ENCODE measurements at regions not wholly inside any gene's neighbourhood (a gene's known extent, or its start where the extent isn't known, plus 50 kb on each side); places are given as distances from the start of the nearest gene placed in this dataset.

GRCh38 chr13:86298725-86299124 lies 499.5 kb upstream of the SLITRK6 start:
- no peaks in the 10 kb centered on the region for H3K9me3 ChIP-seq
- DNase-seq = no peak
- 25 to 40% methylated on average over 3 of the region's 3 CpGs for WGBS, 2 donors (ENCODE audit: low coverage in 1 of 2)
- no peak overlapping the region for H3K4me3 ChIP-seq
- H3K4me1 ChIP-seq = no peaks in the 10 kb centered on the region
- H3K27me3 ChIP-seq = no peaks in the 10 kb centered on the region
- H3K36me3 ChIP-seq = no peaks in the 10 kb centered on the region
- no peak for TF ChIP-seq POLR2AphosphoS5 (IDR thresholded peaks at IDR 0.05)
- no peak for TF ChIP-seq POLR2A (IDR thresholded peaks at IDR 0.05)
- no peak for TF ChIP-seq EP300 (IDR thresholded peaks at IDR 0.05; ENCODE audit: low read depth)
- TF ChIP-seq CTCF (IDR thresholded peaks at IDR 0.05) = no peak
- H3K27ac ChIP-seq = no peak overlapping the region
- intact Hi-C loops (cut with DNase I; ENCODE audit: low total_unique reads) = no loop called here
- in situ Hi-C loops (cut with MboI; ENCODE audit: low pct_ligation_motif_present in 1 of 4, low pct_unique_long_range_greater_than_20kb in 1 of 4, low sequenced_read_pairs in 3 of 4) = no loop called here

DNA sequence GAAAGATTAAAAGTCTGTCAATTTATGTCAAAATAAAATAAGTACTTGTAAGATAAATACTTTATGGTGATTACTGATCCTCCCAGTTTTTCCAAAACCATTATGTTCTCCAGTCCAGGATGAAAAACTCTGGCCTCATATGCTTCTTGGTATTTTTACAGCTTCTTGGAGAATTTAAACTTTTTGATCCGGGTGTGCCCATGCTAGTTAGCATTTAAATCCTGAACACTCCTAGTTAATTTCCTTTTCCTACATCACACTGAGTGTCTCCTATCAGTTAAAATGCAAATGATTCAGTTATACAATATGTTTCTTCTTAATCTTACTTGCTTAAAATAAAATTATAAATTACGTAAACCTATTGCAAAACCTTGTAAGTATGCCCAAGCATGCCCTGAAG lies 499.9 kb upstream of the SLITRK6 start:
- 58 to 59% methylated on average over 2 of the region's 2 CpGs for WGBS, 2 donors (ENCODE audit: low coverage in 1 of 2)
- no peaks in the 10 kb centered on the region for H3K9me3 ChIP-seq
- H3K4me3 ChIP-seq = no peak overlapping the region
- TF ChIP-seq POLR2A (IDR thresholded peaks at IDR 0.05) = no peak
- TF ChIP-seq EP300 (IDR thresholded peaks at IDR 0.05; ENCODE audit: low read depth) = no peak
- TF ChIP-seq CTCF (IDR thresholded peaks at IDR 0.05) = no peak
- TF ChIP-seq POLR2AphosphoS5 (IDR thresholded peaks at IDR 0.05) = no peak
- no peak overlapping the region for H3K27ac ChIP-seq
- in situ Hi-C loops (cut with MboI; ENCODE audit: low pct_ligation_motif_present in 1 of 4, low pct_unique_long_range_greater_than_20kb in 1 of 4, low sequenced_read_pairs in 3 of 4) (no loop called here), intact Hi-C loops (cut with DNase I; ENCODE audit: low total_unique reads) (no loop called here)
- H3K36me3 ChIP-seq = no peaks in the 10 kb centered on the region
- H3K27me3 ChIP-seq = no peaks in the 10 kb centered on the region
- no peak for DNase-seq
- H3K4me1 ChIP-seq = no peaks in the 10 kb centered on the region

GRCh38 chr13:86309881-86310280 lies 510.7 kb upstream of the SLITRK6 start:
- H3K36me3 ChIP-seq = no peaks in the 10 kb centered on the region
- 70 to 73% methylated on average over 1 of the region's 1 CpG for WGBS, 2 donors (ENCODE audit: low coverage in 1 of 2)
- no peak overlapping the region for H3K4me3 ChIP-seq
- no peaks in the 10 kb centered on the region for H3K27me3 ChIP-seq
- no peak overlapping the region for H3K27ac ChIP-seq
- H3K9me3 ChIP-seq = no peaks in the 10 kb centered on the region
- DNase-seq = no peak
- in situ Hi-C loops (cut with MboI; ENCODE audit: low pct_ligation_motif_present in 1 of 4, low pct_unique_long_range_greater_than_20kb in 1 of 4, low sequenced_read_pairs in 3 of 4) = no loop called here
- TF ChIP-seq EP300 (IDR thresholded peaks at IDR 0.05; ENCODE audit: low read depth) = no peak
- TF ChIP-seq POLR2AphosphoS5 (IDR thresholded peaks at IDR 0.05) = no peak
- no peak for TF ChIP-seq POLR2A (IDR thresholded peaks at IDR 0.05)
- no peak for TF ChIP-seq CTCF (IDR thresholded peaks at IDR 0.05)
- intact Hi-C loops (cut with DNase I; ENCODE audit: low total_unique reads) = no loop called here
- no peaks in the 10 kb centered on the region for H3K4me1 ChIP-seq

DNA sequence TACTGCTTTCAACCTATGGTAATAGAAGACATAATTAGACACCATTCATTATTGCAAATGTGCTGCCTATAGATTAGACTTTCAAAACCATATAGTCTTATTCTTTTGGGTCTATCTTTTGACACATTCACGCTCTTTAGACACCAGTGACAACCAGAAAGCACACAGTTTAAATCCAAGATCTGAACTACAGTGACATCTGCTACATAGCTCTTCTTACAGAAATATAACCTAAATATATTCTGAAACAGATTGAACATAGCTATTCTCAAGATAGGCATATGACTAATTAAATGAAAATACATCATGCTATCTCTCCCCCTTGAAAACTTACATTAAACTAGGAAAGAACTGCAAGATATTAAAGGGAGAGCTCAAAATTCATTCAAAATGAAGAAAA lies 514.2 kb upstream of the SLITRK6 start:
- Histone ChIP-seq H3K36me3 (no peaks in the 10 kb centered on the region), H3K4me1 (no peaks in the 10 kb centered on the region), H3K27me3 (no peaks in the 10 kb centered on the region), H3K4me3 (no peak overlapping the region), H3K27ac (no peak overlapping the region), H3K9me3 (no peaks in the 10 kb centered on the region)
- in situ Hi-C loops (cut with MboI; ENCODE audit: low pct_ligation_motif_present in 1 of 4, low pct_unique_long_range_greater_than_20kb in 1 of 4, low sequenced_read_pairs in 3 of 4) = no loop called here
- 60 to 72% methylated on average over 1 of the region's 1 CpG for WGBS, 2 donors (ENCODE audit: low coverage in 1 of 2)
- no peak for DNase-seq
- intact Hi-C loops (cut with DNase I; ENCODE audit: low total_unique reads) = no loop called here
- TF ChIP-seq POLR2AphosphoS5 (IDR thresholded peaks at IDR 0.05) = no peak
- TF ChIP-seq CTCF (IDR thresholded peaks at IDR 0.05) = no peak
- TF ChIP-seq EP300 (IDR thresholded peaks at IDR 0.05; ENCODE audit: low read depth) = no peak
- TF ChIP-seq POLR2A (IDR thresholded peaks at IDR 0.05) = no peak

Measured in transverse colon (tissue), 4 donors.